Caco-2 (cell line): ENCODE measurements at regions not wholly inside any gene's neighbourhood (a gene's known extent, or its start where the extent isn't known, plus 50 kb on each side); places are given as distances from the start of the nearest gene placed in this dataset.

Experiments used
- BruUV-seq: library from RNA; stranded (reverse); fragments of 400-500 nt; replicated peaks from 2 replicates; lab custom pipeline; 2021; lab: Mats Ljungman, UMichigan
- CTCF ChIA-PET: fragments of 300-600 bp; sonication (Branson Sonifier 250); formaldehyde crosslinking; loops from one replicate; lab custom pipeline; 2022; ENCODE audit warnings: antibody characterized with exemption; lab: Charles Lee
- POLR2A ChIA-PET: fragments of 300-600 bp; sonication (Branson Sonifier 250); formaldehyde crosslinking; loops from one replicate; lab custom pipeline; 2022; ENCODE audit warnings: antibody characterized with exemption; lab: Charles Lee
- DNase-seq, 2 experiments: peaks; one replicate each; pipeline versions ENCODE4 v3.0.0 to v3.0.0-alpha.2; 2020 to 2022
- H3K27me3 ChIP-seq: replicated peaks from 2 replicates; pipeline ENCODE4 v1.6.0; 2011; ENCODE audit warnings: low read length; ENCODE audit not compliant: control insufficient read depth, insufficient read depth
- H3K36me3 ChIP-seq: 2 replicates; pipeline ENCODE4 v1.5.1; 2011; ENCODE audit warnings: low read length; ENCODE audit not compliant: control insufficient read depth, insufficient read depth
- H3K4me1 ChIP-seq: fragments of 250-450 bp; sonication (Bioruptor Pico); 2 replicates; pipeline ENCODE4 v1.5.1; 2020; ENCODE audit warnings: mild to moderate bottlenecking
- H3K4me3 ChIP-seq: 2 replicates; pipeline ENCODE4 v1.5.1; 2011; ENCODE audit warnings: low read depth, mild to moderate bottlenecking, control low read depth, low read length
- H3K9me3 ChIP-seq: fragments of 250-450 bp; sonication (Bioruptor Pico); 2 replicates; pipeline ENCODE4 v1.5.1; 2020; ENCODE audit warnings: mild to moderate bottlenecking, moderate library complexity
- H3K27ac Mint-ChIP-seq: one replicate; pipeline ENCODE4 v1.8.0; 2022; ENCODE audit warnings: mixed read lengths; ENCODE audit not compliant: unreplicated experiment
- H3K27me3 Mint-ChIP-seq: one replicate; pipeline ENCODE4 v1.8.0; 2022; ENCODE audit warnings: mixed read lengths; ENCODE audit not compliant: insufficient read depth, unreplicated experiment
- H3K36me3 Mint-ChIP-seq: one replicate; pipeline ENCODE4 v1.8.0; 2022; ENCODE audit warnings: mild to moderate bottlenecking, mixed read lengths; ENCODE audit not compliant: insufficient read depth, unreplicated experiment
- H3K4me1 Mint-ChIP-seq: one replicate; pipeline ENCODE4 v1.8.0; 2022; ENCODE audit warnings: low read depth, mixed read lengths; ENCODE audit not compliant: unreplicated experiment
- H3K4me3 Mint-ChIP-seq: one replicate; pipeline ENCODE4 v1.8.0; 2022; ENCODE audit warnings: mild to moderate bottlenecking, moderate library complexity, mixed read lengths; ENCODE audit not compliant: unreplicated experiment
- H3K9me3 Mint-ChIP-seq: one replicate; pipeline ENCODE4 v1.8.0; 2022; ENCODE audit warnings: mixed read lengths; ENCODE audit not compliant: unreplicated experiment
- intact Hi-C: fragments of 100-400 bp; cut with micrococcal nuclease; formaldehyde crosslinking; loops from one replicate; pipeline ENCODE4 v1.10.0; 2022; ENCODE audit not compliant: unreplicated experiment
- TF ChIP-seq, protein P1 (sequence below), 2 experiments: fragments of 200-600 bp in 1 of 2; IDR thresholded peaks; 1 replicate in 1 of 2; 2 replicates in 1 of 2; pipeline versions ENCODE4 v1.5.1 to v1.8.0; 2011 to 2022; ENCODE audit warnings: antibody characterized with exemption in 1 of 2, control low read depth in 1 of 2, inconsistent platforms in 1 of 2, low read depth in 1 of 2, low read length in 1 of 2, mild to moderate bottlenecking in 1 of 2, moderate library complexity in 1 of 2; ENCODE audit not compliant: insufficient read depth in 1 of 2, severe bottlenecking in 1 of 2, unreplicated experiment in 1 of 2

DNA sequence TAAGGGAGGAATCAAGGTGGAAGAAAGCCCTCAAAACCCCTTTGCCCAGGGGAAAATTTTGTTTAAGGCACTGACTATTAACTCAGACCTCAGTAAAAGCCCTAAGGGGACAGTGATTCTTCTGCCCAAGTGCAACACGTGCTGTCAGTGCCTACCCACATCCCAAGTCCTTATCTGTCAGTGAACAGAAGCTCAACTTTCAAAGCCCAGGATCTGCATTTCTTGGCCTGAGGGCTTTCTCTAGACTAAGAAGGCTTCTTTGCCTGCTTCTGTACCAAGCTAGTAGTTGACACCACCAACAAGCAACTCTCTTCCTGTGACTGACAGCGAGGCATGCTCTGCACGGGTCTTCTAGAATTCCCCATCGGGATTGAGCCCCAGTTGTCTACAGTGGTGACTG is 416.0 kb upstream of the SPTLC3 start:
- TF ChIP-seq, protein P1, sequence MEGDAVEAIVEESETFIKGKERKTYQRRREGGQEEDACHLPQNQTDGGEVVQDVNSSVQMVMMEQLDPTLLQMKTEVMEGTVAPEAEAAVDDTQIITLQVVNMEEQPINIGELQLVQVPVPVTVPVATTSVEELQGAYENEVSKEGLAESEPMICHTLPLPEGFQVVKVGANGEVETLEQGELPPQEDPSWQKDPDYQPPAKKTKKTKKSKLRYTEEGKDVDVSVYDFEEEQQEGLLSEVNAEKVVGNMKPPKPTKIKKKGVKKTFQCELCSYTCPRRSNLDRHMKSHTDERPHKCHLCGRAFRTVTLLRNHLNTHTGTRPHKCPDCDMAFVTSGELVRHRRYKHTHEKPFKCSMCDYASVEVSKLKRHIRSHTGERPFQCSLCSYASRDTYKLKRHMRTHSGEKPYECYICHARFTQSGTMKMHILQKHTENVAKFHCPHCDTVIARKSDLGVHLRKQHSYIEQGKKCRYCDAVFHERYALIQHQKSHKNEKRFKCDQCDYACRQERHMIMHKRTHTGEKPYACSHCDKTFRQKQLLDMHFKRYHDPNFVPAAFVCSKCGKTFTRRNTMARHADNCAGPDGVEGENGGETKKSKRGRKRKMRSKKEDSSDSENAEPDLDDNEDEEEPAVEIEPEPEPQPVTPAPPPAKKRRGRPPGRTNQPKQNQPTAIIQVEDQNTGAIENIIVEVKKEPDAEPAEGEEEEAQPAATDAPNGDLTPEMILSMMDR (IDR thresholded peaks at IDR 0.05; ENCODE audit: insufficient read depth in 1 of 2, low read depth in 1 of 2, low read length in 1 of 2, severe bottlenecking in 1 of 2, unreplicated experiment in 1 of 2): no peak
- no peak overlapping the region for H3K4me3 Mint-ChIP-seq
- no peaks in the 10 kb centered on the region for H3K4me1 ChIP-seq
- intact Hi-C loops: no loop called here
- POLR2A ChIA-PET: no interaction called here
- H3K4me3 ChIP-seq: no peak overlapping the region
- no peaks in the 10 kb centered on the region for H3K27me3 Mint-ChIP-seq
- no peaks in the 10 kb centered on the region for H3K9me3 Mint-ChIP-seq
- H3K27me3 ChIP-seq: no peaks in the 10 kb centered on the region
- H3K36me3 Mint-ChIP-seq: no peaks in the 10 kb centered on the region
- no peaks in the 10 kb centered on the region for H3K9me3 ChIP-seq
- no peaks in the 10 kb centered on the region for H3K36me3 ChIP-seq
- no peak overlapping the region for H3K27ac Mint-ChIP-seq
- no TSS peak for BruUV-seq
- DNase-seq: no peak
- H3K4me1 Mint-ChIP-seq: no peaks in the 10 kb centered on the region
- CTCF ChIA-PET: no interaction called here

DNA sequence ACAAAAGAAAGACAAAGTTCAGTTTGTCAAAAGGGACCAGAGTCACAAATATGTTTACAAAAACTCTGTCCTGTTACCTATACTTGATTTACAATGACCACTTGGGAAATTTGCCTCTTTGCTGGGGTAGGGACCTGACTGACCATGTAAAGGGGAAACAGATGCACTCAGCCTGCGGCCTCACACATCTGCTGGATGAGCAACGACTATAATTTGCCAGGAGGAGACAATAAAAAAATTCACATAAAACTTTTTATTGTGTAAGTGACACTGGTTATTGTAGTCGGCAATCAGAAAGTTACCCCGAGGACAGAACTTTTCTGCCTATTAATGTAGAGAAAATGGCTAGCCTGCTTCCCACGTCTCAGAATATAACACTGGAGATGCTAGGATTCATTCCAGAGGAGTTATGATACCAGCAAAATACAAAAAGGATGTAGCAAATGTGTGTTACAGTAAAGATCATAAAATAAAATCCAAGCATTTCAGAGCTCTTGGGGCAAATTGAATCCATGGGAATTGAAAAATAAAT is 415.4 kb upstream of the SPTLC3 start:
- intact Hi-C loops: no loop called here
- Histone ChIP-seq H3K4me1 (no peaks in the 10 kb centered on the region), H3K9me3 (no peaks in the 10 kb centered on the region), H3K4me3 (no peak overlapping the region), H3K27me3 (no peaks in the 10 kb centered on the region), H3K36me3 (no peaks in the 10 kb centered on the region)
- DNase-seq: no peak
- no peaks in the 10 kb centered on the region for H3K27me3 Mint-ChIP-seq
- ChIA-PET POLR2A (no interaction called here), CTCF (no interaction called here)
- H3K4me1 Mint-ChIP-seq: no peaks in the 10 kb centered on the region
- H3K4me3 Mint-ChIP-seq: no peak overlapping the region
- H3K27ac Mint-ChIP-seq: no peak overlapping the region
- BruUV-seq: no TSS peak
- H3K9me3 Mint-ChIP-seq: no peaks in the 10 kb centered on the region
- no peaks in the 10 kb centered on the region for H3K36me3 Mint-ChIP-seq
- TF ChIP-seq, protein P1 (IDR thresholded peaks at IDR 0.05; ENCODE audit: insufficient read depth in 1 of 2, low read depth in 1 of 2, low read length in 1 of 2, severe bottlenecking in 1 of 2, unreplicated experiment in 1 of 2): no peak

DNA sequence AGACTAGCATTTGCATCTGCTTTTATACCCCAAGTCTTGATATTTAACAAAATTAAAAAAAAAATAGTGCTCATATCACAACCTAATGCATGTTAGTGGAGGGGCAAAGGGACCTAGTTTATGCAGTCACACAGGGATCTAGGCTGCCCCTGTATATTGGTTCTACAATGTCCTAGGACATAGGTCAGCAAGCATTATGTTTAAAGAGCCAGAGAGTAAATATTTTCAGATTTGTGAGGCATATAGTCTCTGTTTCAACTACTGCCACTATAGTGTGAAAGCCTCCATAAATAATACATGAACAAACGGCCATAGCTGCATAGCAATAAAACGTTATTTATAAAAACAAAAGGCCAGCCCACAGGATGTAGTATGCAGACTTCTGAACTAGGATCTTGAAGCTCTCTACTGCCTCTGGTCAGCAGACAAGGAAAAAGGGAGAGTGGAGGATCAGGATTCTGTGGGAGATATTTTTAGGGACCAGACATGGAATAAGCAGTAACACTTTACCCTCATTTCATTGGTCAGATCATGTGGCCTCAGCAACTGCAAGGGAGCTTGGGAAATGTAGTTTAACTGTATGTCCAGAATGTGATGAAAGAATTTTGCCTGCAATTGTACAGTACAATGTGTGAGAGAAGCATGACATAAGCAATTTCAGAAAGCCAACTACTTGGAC is 414.2 kb upstream of the SPTLC3 start:
- POLR2A ChIA-PET: no interaction called here
- peak; percentile 39 to 44 for DNase-seq
- no peaks in the 10 kb centered on the region for H3K9me3 ChIP-seq
- no peaks in the 10 kb centered on the region for H3K4me1 Mint-ChIP-seq
- no peaks in the 10 kb centered on the region for H3K4me1 ChIP-seq
- H3K36me3 Mint-ChIP-seq: no peaks in the 10 kb centered on the region
- no peaks in the 10 kb centered on the region for H3K27me3 ChIP-seq
- no peak overlapping the region for H3K4me3 Mint-ChIP-seq
- intact Hi-C loops: no loop called here
- H3K27ac Mint-ChIP-seq: no peak overlapping the region
- CTCF ChIA-PET: interaction anchor here (1.0 kb wide), 1 partner anchor 24 kb away, joined by 3 read pairs; no protein-coding TSS in a partner anchor
- no peak overlapping the region for H3K4me3 ChIP-seq
- H3K9me3 Mint-ChIP-seq: no peaks in the 10 kb centered on the region
- BruUV-seq: no TSS peak
- no peaks in the 10 kb centered on the region for H3K27me3 Mint-ChIP-seq
- TF ChIP-seq, protein P1 (IDR thresholded peaks at IDR 0.05; ENCODE audit: insufficient read depth in 1 of 2, low read depth in 1 of 2, low read length in 1 of 2, severe bottlenecking in 1 of 2, unreplicated experiment in 1 of 2): no peak
- no peaks in the 10 kb centered on the region for H3K36me3 ChIP-seq
